Activated CD8-positive, alpha-beta memory T cell treated with anti-CD3 and anti-CD28 coated beads for 4 hours (primary cell): ENCODE measurements at regions not wholly inside any gene's neighbourhood (a gene's known extent, or its start where the extent isn't known, plus 50 kb on each side); places are given as distances from the start of the nearest gene placed in this dataset.
"Not testable (repeated sequence)": the region's sequence is repeated elsewhere in the genome, so short reads cannot be mapped to it uniquely, and the experiment has no call there.

ENCODE experiments used
- DNase-seq, 2 donors: peaks; one replicate each; pipeline ENCODE4 v3.0.0-alpha.2; 2020; ENCODE audit warnings: low read depth in 2 of 2

DNA sequence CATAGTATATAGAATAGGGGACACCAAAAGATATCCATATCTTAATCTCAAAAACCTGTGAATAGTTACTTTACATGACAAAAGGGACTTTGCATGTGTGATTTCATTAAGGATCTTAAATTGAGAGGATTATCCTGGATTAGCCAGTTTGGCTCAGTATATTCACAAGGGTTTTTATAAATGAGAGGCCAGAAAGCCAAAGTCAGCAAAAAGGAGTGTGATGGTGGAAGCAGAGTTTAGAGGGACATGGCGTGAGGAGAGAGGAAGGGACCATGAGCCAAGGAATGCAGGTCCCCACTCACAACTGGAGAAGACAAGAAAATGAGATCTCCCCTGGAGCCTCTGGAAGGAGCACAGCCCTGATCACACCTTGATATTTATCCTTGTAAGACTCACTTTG, 648.5 kb upstream of the LCORL start:
- no peak for DNase-seq

DNA sequence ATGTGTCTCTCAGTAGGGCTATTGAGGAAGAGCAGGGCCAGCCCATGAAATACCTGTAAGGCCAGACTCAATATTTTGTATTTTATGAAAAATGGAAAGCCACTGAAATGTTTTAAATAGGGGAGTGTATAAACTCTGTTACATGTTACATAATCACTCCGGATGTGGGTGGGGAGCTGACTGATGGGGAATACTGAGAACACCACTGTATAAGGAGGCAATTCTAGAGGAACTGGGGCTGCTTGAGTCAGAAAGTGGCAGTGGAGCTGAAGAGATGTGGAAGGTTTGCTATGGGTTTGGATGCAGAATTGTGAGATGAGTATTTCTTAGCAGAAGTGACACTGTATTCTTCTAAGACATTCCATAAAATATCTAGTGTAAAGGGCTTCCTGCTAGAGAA, 647.8 kb upstream of the LCORL start:
- DNase-seq = no peak

DNA sequence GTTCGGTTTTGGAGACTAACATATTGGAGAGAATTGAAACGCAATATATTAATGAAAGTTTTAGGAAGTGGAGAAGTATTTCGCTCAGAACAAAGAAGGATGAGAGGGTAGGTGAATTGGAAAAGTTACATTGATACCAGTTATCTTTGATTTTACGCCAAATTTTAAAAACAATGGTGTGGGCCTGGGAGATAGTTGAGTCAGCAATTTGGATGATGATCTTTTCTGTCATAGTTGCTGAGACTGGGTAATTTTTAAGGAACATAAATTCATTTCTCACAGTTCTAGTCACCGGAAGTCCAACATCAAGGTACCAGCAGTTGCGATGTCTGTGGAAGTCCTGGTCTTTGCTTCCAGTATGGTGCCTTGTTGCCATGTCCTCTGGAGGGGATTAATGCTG, 644.8 kb upstream of the LCORL start:
- DNase-seq = no peak

GRCh38 chr4:18664171-18664570, 642.6 kb upstream of the LCORL start:
- no peak for DNase-seq

DNA sequence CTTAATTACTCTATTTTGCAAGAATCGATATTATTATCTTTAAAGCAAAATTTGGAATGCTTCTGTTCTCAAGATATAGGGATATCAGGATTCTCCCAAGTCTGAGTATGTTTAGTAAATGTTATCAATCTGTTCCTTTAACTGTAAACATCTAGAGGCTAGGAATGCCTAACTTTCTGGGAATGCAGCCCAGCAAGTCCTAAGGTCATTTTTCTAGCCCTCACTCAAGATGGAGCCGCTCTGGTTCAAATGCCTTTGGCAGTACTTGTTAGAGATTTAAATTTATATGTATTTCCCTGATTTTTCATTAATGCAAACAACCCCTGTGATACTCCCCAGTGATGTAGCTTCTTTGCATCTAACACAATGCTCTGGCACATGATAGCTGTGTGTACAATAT, 623.8 kb upstream of the LCORL start:
- DNase-seq = no peak

GRCh38 chr4:18641334-18641733, 619.8 kb upstream of the LCORL start:
- DNase-seq = no peak

- no peak for DNase-seq
These were observed 616.5 kb upstream of the LCORL start for GRCh38 chr4:18638031-18638430.

DNA sequence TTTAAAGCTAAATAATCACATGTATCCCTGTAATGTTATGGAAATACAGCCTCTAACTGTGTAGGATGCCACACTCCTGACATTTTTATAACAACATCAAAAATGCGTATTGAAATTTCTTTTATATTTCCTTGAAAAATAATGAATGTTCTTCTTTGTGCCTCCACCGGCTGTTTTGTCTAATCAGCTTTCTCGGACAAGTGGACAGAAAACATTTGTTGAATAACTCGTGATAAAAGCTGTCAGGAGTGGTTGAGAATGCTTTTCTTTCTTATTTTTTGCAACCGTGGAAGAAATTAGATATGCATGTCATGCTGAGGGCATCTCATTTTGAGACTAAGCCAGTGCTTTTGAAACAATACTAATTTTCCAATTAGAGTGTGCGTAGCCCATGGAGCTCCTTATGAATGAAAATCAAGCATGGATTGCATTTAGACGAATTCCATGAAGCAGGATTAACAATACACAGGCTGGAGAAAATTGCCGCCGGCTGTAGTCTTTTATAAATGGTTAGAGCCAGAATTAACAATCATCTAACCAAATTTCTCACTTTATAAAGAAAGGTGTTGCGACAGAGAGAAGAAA, 614.5 kb upstream of the LCORL start:
- no peak for DNase-seq

DNA sequence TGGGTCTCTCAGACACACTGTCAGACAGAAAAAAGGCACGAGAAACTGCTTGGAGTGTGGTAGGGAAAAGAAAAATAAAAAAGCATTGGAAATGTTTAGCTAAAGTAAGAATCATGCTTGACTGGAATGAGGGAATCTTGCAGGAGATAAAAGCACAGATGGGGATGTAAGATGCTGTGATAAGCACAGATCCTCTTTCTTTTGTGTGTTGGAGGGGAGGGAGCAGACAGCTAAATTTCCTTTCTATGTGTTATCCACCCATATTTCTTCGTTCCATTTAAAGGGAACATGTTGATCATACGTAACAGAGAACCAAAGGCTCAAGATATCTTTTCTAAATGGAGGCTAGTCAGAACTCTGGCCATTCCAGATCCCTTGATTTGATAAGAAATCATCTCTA, 614.0 kb upstream of the LCORL start:
- DNase-seq = no peak

- no peak for DNase-seq
These were observed 610.0 kb upstream of the LCORL start for GRCh38 chr4:18631586-18631985.

DNA sequence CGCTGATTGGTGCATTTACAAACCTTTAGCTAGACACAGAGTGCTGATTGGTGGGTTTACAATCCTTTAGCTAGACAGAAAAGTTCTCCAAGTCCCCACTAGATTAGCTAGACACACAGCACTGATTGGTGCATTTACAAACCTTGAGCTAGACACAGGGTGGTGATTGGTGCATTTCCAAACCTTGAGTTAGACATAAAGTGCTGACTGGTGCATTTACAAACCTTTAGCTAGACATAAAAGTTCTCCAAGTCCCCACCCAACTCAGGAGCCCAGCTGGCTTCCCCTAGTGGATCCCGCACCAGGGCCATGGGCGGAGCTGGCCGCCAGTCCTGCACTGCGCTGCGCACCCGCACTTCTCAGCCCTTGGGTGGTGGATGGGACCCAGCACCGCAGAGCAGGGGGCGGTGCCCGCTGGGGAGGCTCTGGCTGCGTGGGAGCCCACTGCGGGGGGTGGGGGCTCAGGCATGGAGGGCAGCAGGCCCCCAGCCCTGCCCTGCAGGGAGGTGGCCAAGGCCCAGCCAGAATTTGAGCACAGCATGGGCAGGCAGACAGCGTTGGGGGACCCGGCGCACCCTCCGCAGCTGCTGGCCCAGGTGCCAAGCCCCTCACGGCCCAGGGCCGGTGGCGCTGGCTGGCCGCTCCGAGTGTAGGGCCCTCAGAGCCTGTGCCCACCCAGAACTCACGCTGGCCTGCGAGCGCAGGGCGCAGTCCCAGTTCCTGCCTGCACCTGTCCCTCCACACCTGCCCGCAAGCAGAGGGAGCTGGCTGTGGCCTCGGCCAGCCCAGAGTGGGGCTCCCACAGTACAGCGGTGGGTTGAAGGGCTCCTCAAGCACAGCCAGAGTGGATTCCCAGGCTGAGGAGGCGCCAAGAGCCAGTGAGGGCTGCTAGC, 608.9 kb upstream of the LCORL start:
- no peak for DNase-seq

DNA sequence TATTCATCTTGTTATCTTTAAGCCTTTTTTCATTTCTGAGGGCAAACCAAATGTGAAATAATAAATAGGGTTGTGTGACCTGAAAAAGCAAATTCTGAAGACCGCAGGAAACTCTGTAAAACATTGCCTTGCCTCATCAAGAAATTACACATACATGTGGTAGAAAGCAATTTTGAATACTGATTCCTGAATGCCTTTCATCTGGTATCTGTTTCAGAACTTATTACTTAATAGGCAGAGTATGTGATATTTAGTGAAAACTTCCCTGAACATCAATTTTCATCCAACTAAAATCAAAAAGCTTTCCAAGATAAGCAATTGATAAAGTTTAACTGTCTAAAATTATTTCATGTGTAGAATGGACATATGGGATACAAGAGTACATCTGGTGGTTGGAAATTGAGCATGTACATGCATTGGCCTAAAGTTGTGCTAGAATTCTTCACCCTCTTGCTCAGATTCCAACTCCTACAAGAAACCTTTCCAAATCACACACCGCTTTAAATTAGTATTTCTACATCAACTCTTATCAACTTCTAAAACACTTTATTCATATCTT, 606.0 kb upstream of the LCORL start:
- no peak for DNase-seq

GRCh38 chr4:18626996-18627395, 605.4 kb upstream of the LCORL start:
- DNase-seq = no peak

DNA sequence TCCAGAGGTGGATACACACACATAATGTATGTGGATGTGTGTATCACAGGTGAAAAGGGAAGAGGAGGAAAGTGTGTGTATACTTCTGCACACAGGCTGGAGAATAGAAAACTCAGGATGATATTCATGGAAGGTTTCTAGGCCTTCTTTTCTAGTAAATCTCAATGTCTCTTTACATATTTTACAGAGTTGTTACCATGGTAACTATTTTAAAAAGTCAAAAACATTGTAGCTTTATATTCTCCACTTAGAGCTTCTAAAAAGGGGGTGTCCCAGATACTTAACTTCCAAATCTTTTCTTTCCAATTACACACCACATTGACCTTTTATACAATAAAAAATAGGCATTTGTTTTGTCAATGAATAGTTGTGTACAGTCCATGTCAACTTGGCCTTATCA, 604.8 kb upstream of the LCORL start:
- DNase-seq = no peak

- DNase-seq = no peak
These were observed 599.6 kb upstream of the LCORL start for GRCh38 chr4:18621186-18621585.

DNA sequence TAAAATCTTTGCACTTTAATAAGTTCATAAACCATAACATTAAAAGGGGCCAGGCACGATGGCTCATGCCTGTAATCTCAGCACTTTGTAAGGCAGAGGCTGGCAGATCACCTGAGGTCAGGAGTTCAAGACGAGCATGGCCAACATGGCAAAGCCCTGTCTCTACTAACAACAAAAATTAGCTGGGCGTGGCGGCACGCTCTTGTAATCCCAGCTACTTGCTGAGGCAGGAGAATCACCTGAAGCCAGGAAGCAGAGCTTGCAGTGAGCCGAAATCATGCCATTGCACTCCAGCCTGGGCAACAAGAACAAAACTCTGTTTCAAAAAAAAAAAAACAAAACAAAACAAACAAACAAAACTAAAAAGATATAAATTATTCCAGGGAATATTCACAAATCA, 595.2 kb upstream of the LCORL start:
- DNase-seq = no peak

GRCh38 chr4:18611026-18611425, 589.5 kb upstream of the LCORL start:
- DNase-seq = no peak

DNA sequence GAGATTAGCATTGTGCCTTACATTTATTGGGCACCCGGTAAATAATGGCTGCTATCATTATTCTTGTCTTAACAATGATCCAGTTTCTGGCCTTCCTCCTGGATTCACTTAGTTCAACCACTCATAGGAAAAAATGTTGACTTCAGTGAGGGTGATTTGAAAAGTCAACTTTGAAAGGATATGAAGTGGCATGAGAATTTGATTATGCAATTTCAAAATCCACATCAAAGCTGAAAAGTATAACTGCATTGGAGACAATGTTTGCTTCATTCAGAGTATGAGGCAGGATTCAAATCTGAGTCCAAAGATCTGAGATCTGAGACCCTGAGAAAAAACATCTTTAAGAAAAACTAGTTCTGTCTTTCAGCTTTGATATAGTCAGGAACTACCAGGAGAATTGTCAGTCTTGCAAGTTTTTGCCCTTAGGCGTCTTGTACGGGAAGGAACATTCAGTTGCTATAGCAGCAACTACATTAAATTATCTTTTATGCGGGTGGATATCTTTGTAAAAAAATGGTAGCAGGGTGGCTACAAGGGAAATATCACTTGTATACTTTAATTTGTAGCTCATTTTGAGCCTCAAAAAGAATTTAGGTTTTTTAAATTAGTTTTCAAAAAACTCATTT, 587.5 kb upstream of the LCORL start:
- no peak for DNase-seq

- DNase-seq = not testable (repeated sequence)
These were observed 581.1 kb upstream of the LCORL start for GRCh38 chr4:18602610-18603009.

GRCh38 chr4:18593297-18594002, 571.9 kb upstream of the LCORL start:
- peak; percentile 2 to 22 for DNase-seq

GRCh38 chr4:18582841-18583240, 561.3 kb upstream of the LCORL start:
- DNase-seq = no peak

GRCh38 chr4:18578307-18578706, 556.8 kb upstream of the LCORL start:
- DNase-seq = no peak
